Lower lobe of right lung (tissue), 2 donors: ENCODE measurements at regions not wholly inside any gene's neighbourhood (a gene's known extent, or its start where the extent isn't known, plus 50 kb on each side); places are given as distances from the start of the nearest gene placed in this dataset.

ENCODE experiments used
- ATAC-seq, 2 donors: fragments of 200-7000 bp; cut with Tn5 transposase; one replicate each; pipeline ENCODE4 v1.9.1; 2020 to 2022; ENCODE audit warnings: mild to moderate bottlenecking in 2 of 2, moderate library complexity in 2 of 2
- DNase-seq: peaks from one replicate; pipeline ENCODE4 v3.0.0-alpha.2; 2020
- H3K27ac ChIP-seq: fragments of 200-600 bp; one replicate; pipeline ENCODE4 v1.8.0; 2022
- H3K27me3 ChIP-seq: fragments of 200-600 bp; one replicate; pipeline ENCODE4 v1.8.0; 2022; ENCODE audit warnings: low read depth
- H3K36me3 ChIP-seq: fragments of 200-600 bp; one replicate; pipeline ENCODE4 v1.8.0; 2022; ENCODE audit warnings: mild to moderate bottlenecking
- H3K4me1 ChIP-seq: fragments of 200-600 bp; one replicate; pipeline ENCODE4 v1.8.0; 2022
- H3K4me3 ChIP-seq: fragments of 200-600 bp; one replicate; pipeline ENCODE4 v1.8.0; 2022; ENCODE audit warnings: mild to moderate bottlenecking
- H3K9me3 ChIP-seq: fragments of 200-600 bp; one replicate; pipeline ENCODE4 v1.8.0; 2022
- intact Hi-C: fragments of 100-400 bp; cut with DNase I; formaldehyde crosslinking; loops from one replicate; pipeline ENCODE4 v1.11.0; 2022
- TF ChIP-seq, protein P1 (sequence below): fragments of 200-600 bp; IDR thresholded peaks from one replicate; pipeline ENCODE4 v1.8.0; 2022; ENCODE audit warnings: antibody characterized with exemption, mild to moderate bottlenecking
- donor health status: DM: no; HTN: yes; CAD: no; lungs with severe emphysema.

DNA sequence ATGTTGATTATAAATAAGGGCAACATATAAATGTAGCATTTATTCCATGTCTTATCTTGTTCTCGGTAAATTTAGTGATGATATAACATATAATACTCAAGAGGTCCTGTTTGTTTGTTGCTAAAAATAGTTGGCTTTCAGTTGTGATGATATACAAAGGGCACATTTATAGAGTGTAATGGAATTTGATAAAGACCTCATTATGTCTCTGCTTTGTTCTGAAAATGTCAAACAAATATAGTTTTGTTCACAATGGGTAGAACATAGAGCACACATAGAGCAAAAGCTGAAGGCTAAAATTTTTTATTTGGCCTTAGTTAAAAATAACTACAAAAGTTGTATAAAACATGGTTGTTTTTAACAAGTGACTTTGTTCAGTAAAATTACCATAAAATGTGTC lies 477.1 kb upstream of the SMC2 start:
- H3K4me3 ChIP-seq = no peak overlapping the region
- no peaks in the 10 kb centered on the region for H3K4me1 ChIP-seq
- H3K27ac ChIP-seq = no peak overlapping the region
- TF ChIP-seq, protein P1, sequence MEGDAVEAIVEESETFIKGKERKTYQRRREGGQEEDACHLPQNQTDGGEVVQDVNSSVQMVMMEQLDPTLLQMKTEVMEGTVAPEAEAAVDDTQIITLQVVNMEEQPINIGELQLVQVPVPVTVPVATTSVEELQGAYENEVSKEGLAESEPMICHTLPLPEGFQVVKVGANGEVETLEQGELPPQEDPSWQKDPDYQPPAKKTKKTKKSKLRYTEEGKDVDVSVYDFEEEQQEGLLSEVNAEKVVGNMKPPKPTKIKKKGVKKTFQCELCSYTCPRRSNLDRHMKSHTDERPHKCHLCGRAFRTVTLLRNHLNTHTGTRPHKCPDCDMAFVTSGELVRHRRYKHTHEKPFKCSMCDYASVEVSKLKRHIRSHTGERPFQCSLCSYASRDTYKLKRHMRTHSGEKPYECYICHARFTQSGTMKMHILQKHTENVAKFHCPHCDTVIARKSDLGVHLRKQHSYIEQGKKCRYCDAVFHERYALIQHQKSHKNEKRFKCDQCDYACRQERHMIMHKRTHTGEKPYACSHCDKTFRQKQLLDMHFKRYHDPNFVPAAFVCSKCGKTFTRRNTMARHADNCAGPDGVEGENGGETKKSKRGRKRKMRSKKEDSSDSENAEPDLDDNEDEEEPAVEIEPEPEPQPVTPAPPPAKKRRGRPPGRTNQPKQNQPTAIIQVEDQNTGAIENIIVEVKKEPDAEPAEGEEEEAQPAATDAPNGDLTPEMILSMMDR = no peak
- no peaks in the 10 kb centered on the region for H3K36me3 ChIP-seq
- H3K27me3 ChIP-seq = no peaks in the 10 kb centered on the region
- no peaks in the 10 kb centered on the region for H3K9me3 ChIP-seq
- no peak for DNase-seq
- intact Hi-C loops = no loop called here
- no peak for ATAC-seq

DNA sequence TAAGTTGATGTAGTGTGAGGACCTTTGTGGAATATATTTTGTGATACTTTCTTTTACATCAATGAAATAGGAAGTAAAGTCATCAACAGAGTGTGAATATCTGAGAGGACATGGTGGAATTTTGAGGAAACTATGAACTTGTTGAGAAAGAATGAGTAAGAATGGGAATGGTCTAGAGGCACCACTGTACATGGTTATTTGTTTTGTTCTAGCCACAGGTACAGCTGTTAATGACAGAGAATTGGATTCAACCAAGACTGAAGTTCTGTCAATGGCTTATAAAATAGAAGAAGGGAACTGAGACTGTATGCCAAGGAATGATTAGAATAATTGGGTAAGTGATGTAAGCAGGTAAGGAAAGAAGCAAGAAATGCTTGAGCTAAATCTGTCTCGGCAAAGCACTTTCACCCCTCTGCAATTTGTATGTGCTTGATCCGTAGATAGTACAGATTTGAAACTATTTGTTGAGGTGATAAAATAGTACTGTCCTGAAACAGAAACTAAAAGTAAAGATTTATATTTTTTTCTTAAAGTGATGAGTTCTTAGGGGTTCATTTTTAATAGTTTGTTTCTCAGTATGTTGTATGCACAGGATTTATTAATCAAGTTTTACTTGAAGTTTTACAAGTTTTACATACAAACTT lies 468.8 kb upstream of the SMC2 start:
- no peaks in the 10 kb centered on the region for H3K36me3 ChIP-seq
- intact Hi-C loops = no loop called here
- TF ChIP-seq, protein P1 = no peak
- ATAC-seq (no peak), DNase-seq (no peak)
- H3K9me3 ChIP-seq = no peaks in the 10 kb centered on the region
- H3K4me3 ChIP-seq = no peak overlapping the region
- H3K27me3 ChIP-seq = no peaks in the 10 kb centered on the region
- H3K27ac ChIP-seq = no peak overlapping the region
- no peaks in the 10 kb centered on the region for H3K4me1 ChIP-seq

DNA sequence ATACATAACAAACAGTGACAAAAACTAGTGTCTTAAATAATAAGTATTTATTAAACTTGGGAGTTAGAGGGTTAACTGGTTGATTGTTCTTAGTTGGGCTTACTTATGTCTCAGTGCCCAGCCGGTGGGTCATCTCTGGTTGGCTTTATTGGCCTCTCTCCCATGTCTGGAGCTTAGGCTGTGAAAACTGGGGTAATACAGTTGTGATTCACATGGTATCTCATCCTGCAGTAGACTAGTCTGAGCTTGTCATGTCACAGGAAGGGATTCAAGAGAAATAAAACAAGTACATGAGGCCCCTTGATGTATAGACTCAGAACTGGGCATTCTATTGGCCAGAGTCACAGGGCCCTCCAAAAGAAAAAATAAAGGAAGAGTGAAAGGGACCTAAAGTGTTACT lies 466.4 kb upstream of the SMC2 start:
- Histone ChIP-seq H3K9me3 (no peaks in the 10 kb centered on the region), H3K4me1 (no peaks in the 10 kb centered on the region), H3K27me3 (no peaks in the 10 kb centered on the region), H3K27ac (no peak overlapping the region), H3K36me3 (no peaks in the 10 kb centered on the region), H3K4me3 (no peak overlapping the region)
- DNase-seq (no peak), ATAC-seq (no peak)
- intact Hi-C loops = no loop called here
- TF ChIP-seq, protein P1 = no peak

DNA sequence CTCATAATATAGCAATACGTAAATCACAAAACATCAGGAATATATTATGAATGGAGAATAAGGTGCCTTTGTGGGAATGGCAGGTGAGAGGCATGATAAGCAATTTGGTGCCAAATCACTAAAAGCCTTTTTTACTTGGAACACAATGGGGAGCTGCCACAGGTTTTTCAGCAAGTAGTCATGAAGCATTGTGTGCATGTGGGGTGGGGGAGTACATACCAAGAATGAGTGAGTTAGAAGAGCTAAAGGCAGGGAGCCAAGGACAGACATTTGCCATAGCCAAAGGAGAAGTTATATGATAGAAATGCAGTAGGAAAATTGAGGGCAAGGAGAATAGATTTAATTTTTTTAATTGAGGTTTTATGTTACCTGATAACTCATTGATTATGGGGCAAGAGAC lies 445.0 kb upstream of the SMC2 start:
- H3K27me3 ChIP-seq = no peaks in the 10 kb centered on the region
- no peaks in the 10 kb centered on the region for H3K9me3 ChIP-seq
- H3K4me3 ChIP-seq = no peak overlapping the region
- no peaks in the 10 kb centered on the region for H3K4me1 ChIP-seq
- TF ChIP-seq, protein P1 = no peak
- no peak overlapping the region for H3K27ac ChIP-seq
- intact Hi-C loops = no loop called here
- no peaks in the 10 kb centered on the region for H3K36me3 ChIP-seq
- ATAC-seq = no peak
- no peak for DNase-seq

DNA sequence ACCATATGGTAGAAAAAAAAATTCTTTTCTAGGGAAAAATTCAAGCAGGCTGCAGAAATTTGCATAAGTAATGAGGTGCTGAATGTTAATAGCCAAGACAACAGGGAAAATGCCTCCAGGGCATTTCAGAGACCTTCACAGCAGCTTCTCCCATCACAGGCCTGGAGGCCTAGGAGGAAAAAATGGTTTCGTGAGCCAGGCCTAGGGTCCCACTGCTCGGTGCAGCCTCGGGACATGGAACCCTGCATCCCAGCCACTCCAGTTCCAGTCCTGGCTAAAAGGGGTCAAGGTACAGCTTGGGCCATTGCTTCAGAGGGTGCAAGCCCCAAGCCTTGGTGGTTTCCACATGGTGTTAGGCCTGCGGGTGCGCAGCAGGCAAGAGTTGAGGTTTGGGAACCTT lies 436.0 kb upstream of the SMC2 start:
- no peak for DNase-seq
- intact Hi-C loops = no loop called here
- ATAC-seq = no peak
- TF ChIP-seq, protein P1 = no peak
- H3K4me1 ChIP-seq = no peaks in the 10 kb centered on the region
- H3K36me3 ChIP-seq = no peaks in the 10 kb centered on the region
- H3K27ac ChIP-seq = no peak overlapping the region
- H3K9me3 ChIP-seq = no peaks in the 10 kb centered on the region
- no peak overlapping the region for H3K4me3 ChIP-seq
- H3K27me3 ChIP-seq = no peaks in the 10 kb centered on the region
